ENCODE measurements at regions not wholly inside any gene's neighbourhood (a gene's known extent, or its start where the extent isn't known, plus 50 kb on each side); places are given as distances from the start of the nearest gene placed in this dataset.

- Histone ChIP-seq H3K4me1 (ENCODE audit: low read length) (no peaks in the 10 kb centered on the region), H3K4me2 (ENCODE audit: low read length) (no peak overlapping the region), H3K36me3 (replicated peaks; ENCODE audit: low read depth, low read length) (no peaks in the 10 kb centered on the region), H3K27me3 (ENCODE audit: low read depth, low read length) (no peaks in the 10 kb centered on the region), H3K9ac (ENCODE audit: low read length) (no peak overlapping the region), H3K27ac (ENCODE audit: low read length) (no peak overlapping the region), H3K9me3 (ENCODE audit: insufficient read depth, low read length) (no peaks in the 10 kb centered on the region), H3K4me3 (ENCODE audit: low read length) (no peak overlapping the region), H3K79me2 (ENCODE audit: low read length) (no peaks in the 10 kb centered on the region), H2AFZ (ENCODE audit: low read depth, low read length) (no peak overlapping the region), H4K20me1 (ENCODE audit: insufficient read depth, low read length) (no peaks in the 10 kb centered on the region)
- no peak for TF ChIP-seq CTCF (IDR thresholded peaks at IDR 0.05; ENCODE audit: low read depth, low read length)
- TF ChIP-seq EZH2phosphoT487 (IDR thresholded peaks at IDR 0.05; ENCODE audit: low read depth) = no peak
Observed at GRCh38 chr5:93831449-93831848, 90.0 kb upstream of the POU5F2 start.

GRCh38 chr5:93830893-93831292, 89.5 kb upstream of the POU5F2 start:
- Histone ChIP-seq H3K79me2 (ENCODE audit: low read length) (no peaks in the 10 kb centered on the region), H3K36me3 (replicated peaks; ENCODE audit: low read depth, low read length) (no peaks in the 10 kb centered on the region), H3K9ac (ENCODE audit: low read length) (no peak overlapping the region), H3K9me3 (ENCODE audit: insufficient read depth, low read length) (no peaks in the 10 kb centered on the region), H4K20me1 (ENCODE audit: insufficient read depth, low read length) (no peaks in the 10 kb centered on the region), H3K4me3 (ENCODE audit: low read length) (no peak overlapping the region), H2AFZ (ENCODE audit: low read depth, low read length) (no peak overlapping the region), H3K27me3 (ENCODE audit: low read depth, low read length) (no peaks in the 10 kb centered on the region), H3K27ac (ENCODE audit: low read length) (no peak overlapping the region), H3K4me1 (ENCODE audit: low read length) (no peaks in the 10 kb centered on the region), H3K4me2 (ENCODE audit: low read length) (no peak overlapping the region)
- no peak for TF ChIP-seq CTCF (IDR thresholded peaks at IDR 0.05; ENCODE audit: low read depth, low read length)
- no peak for TF ChIP-seq EZH2phosphoT487 (IDR thresholded peaks at IDR 0.05; ENCODE audit: low read depth)

- H3K36me3 ChIP-seq (replicated peaks; ENCODE audit: low read depth, low read length) = no peaks in the 10 kb centered on the region
- no peaks in the 10 kb centered on the region for H3K4me1 ChIP-seq (ENCODE audit: low read length)
- H3K27ac ChIP-seq (ENCODE audit: low read length) = no peak overlapping the region
- H3K9ac ChIP-seq (ENCODE audit: low read length) = no peak overlapping the region
- H2AFZ ChIP-seq (ENCODE audit: low read depth, low read length) = no peak overlapping the region
- TF ChIP-seq CTCF (IDR thresholded peaks at IDR 0.05; ENCODE audit: low read depth, low read length) = no peak
- no peak for TF ChIP-seq EZH2phosphoT487 (IDR thresholded peaks at IDR 0.05; ENCODE audit: low read depth)
- no peaks in the 10 kb centered on the region for H3K79me2 ChIP-seq (ENCODE audit: low read length)
- H3K9me3 ChIP-seq (ENCODE audit: insufficient read depth, low read length) = no peaks in the 10 kb centered on the region
- no peak overlapping the region for H3K4me3 ChIP-seq (ENCODE audit: low read length)
- no peaks in the 10 kb centered on the region for H4K20me1 ChIP-seq (ENCODE audit: insufficient read depth, low read length)
- no peak overlapping the region for H3K4me2 ChIP-seq (ENCODE audit: low read length)
- H3K27me3 ChIP-seq (ENCODE audit: low read depth, low read length) = no peaks in the 10 kb centered on the region
Observed at GRCh38 chr5:93829346-93829745, 87.9 kb upstream of the POU5F2 start.

- H3K4me1 ChIP-seq (ENCODE audit: low read length) = peaks cover 7% of the 10 kb centered on the region
- no peaks in the 10 kb centered on the region for H3K36me3 ChIP-seq (replicated peaks; ENCODE audit: low read depth, low read length)
- no peak overlapping the region for H3K4me3 ChIP-seq (ENCODE audit: low read length)
- H4K20me1 ChIP-seq (ENCODE audit: insufficient read depth, low read length) = no peaks in the 10 kb centered on the region
- H3K4me2 ChIP-seq (ENCODE audit: low read length) = no peak overlapping the region
- H3K27me3 ChIP-seq (ENCODE audit: low read depth, low read length) = no peaks in the 10 kb centered on the region
- TF ChIP-seq EZH2phosphoT487 (IDR thresholded peaks at IDR 0.05; ENCODE audit: low read depth) (no peak), CTCF (IDR thresholded peaks at IDR 0.05; ENCODE audit: low read depth, low read length) (no peak)
- H3K9ac ChIP-seq (ENCODE audit: low read length) = no peak overlapping the region
- no peak overlapping the region for H2AFZ ChIP-seq (ENCODE audit: low read depth, low read length)
- no peaks in the 10 kb centered on the region for H3K79me2 ChIP-seq (ENCODE audit: low read length)
- H3K27ac ChIP-seq (ENCODE audit: low read length) = no peak overlapping the region
- no peaks in the 10 kb centered on the region for H3K9me3 ChIP-seq (ENCODE audit: insufficient read depth, low read length)
Observed at GRCh38 chr5:93821891-93822415, 80.6 kb upstream of the POU5F2 start.
